CD14-positive monocyte (primary cell): ENCODE measurements at regions not wholly inside any gene's neighbourhood (a gene's known extent, or its start where the extent isn't known, plus 50 kb on each side); places are given as distances from the start of the nearest gene placed in this dataset.

ENCODE experiments used
- DNase-seq, 3 donors: peaks; one replicate each; pipeline ENCODE4 v3.0.0-alpha.2; 2011 to 2022
- H2AFZ ChIP-seq: 2 replicates; pipeline ENCODE4 v1.6.0; 2012; ENCODE audit warnings: mild to moderate bottlenecking, low read depth, low read length, inconsistent platforms; ENCODE audit not compliant: insufficient read depth, poor library complexity, severe bottlenecking
- H3K27ac ChIP-seq, 2 donors: 1 replicate in 1 of 2; 2 replicates in 1 of 2; pipeline ENCODE4 v1.5.1; 2012 to 2013; ENCODE audit warnings: low read length in 2 of 2, control low read depth in 1 of 2, inconsistent platforms in 1 of 2, low read depth in 1 of 2, mild to moderate bottlenecking in 1 of 2
- H3K27me3 ChIP-seq, 2 donors: one replicate each; pipeline versions ENCODE4 v1.6.0 to v1.6.1; 2011 to 2013; ENCODE audit warnings: low read length in 2 of 2; ENCODE audit not compliant: control insufficient read depth in 2 of 2, insufficient read depth in 2 of 2
- H3K36me3 ChIP-seq, 2 donors: replicated peaks in 1 of 2; 1 replicate in 1 of 2; 2 replicates in 1 of 2; pipeline versions ENCODE4 v1.5.1 to v1.6.1; 2012 to 2013; ENCODE audit warnings: low read length in 2 of 2, control low read depth in 1 of 2, inconsistent platforms in 1 of 2, mild to moderate bottlenecking in 1 of 2; ENCODE audit not compliant: insufficient read depth in 2 of 2, control insufficient read depth in 1 of 2
- H3K4me1 ChIP-seq, 2 donors: 1 replicate in 1 of 2; 2 replicates in 1 of 2; pipeline versions ENCODE4 v1.5.1 to v1.6.1; 2012 to 2013; ENCODE audit warnings: low read length in 2 of 2, control low read depth in 1 of 2, inconsistent platforms in 1 of 2, mild to moderate bottlenecking in 1 of 2, moderate library complexity in 1 of 2; ENCODE audit not compliant: insufficient read depth in 2 of 2, control insufficient read depth in 1 of 2
- H3K4me2 ChIP-seq: replicated peaks from 2 replicates; pipeline ENCODE3; 2012; ENCODE audit warnings: low read length, moderate library complexity, mild to moderate bottlenecking; ENCODE audit not compliant: poor library complexity, severe bottlenecking; ENCODE audit errors: extremely low read depth
- H3K4me3 ChIP-seq, 3 experiments: fragments of 200-600 bp in 1 of 3; sonication (generic) in 1 of 3; replicated peaks in 1 of 3; 1 replicate in 2 of 3; 2 replicates in 1 of 3; pipeline ENCODE4 v1.5.1; 2011 to 2013; ENCODE audit warnings: low read length in 3 of 3, mild to moderate bottlenecking in 3 of 3, control low read depth in 2 of 3, low read depth in 2 of 3, inconsistent platforms in 1 of 3, moderate library complexity in 1 of 3
- H3K79me2 ChIP-seq: 2 replicates; pipeline ENCODE4 v1.6.0; 2012; ENCODE audit warnings: mild to moderate bottlenecking, control low read depth, inconsistent platforms, low read length, moderate library complexity; ENCODE audit not compliant: insufficient read depth
- H3K9ac ChIP-seq: 2 replicates; pipeline ENCODE4 v1.6.0; 2017; ENCODE audit warnings: low read length, mild to moderate bottlenecking; ENCODE audit not compliant: insufficient read depth, poor library complexity, severe bottlenecking
- H3K9me3 ChIP-seq, 2 donors: replicated peaks in 1 of 2; 1 replicate in 1 of 2; 2 replicates in 1 of 2; pipeline versions ENCODE4 v1.5.1 to v1.6.1; 2012 to 2013; ENCODE audit warnings: low read length in 2 of 2, control low read depth in 1 of 2; ENCODE audit not compliant: control insufficient read depth in 1 of 2, insufficient read depth in 1 of 2
- H4K20me1 ChIP-seq: 2 replicates; pipeline ENCODE4 v1.6.0; 2012; ENCODE audit warnings: mild to moderate bottlenecking, low read length, control low read depth, moderate library complexity; ENCODE audit not compliant: insufficient read depth
- H3K27ac Mint-ChIP-seq, 7 donors: one replicate each; pipeline ENCODE4 v1.8.0; 2020; ENCODE audit warnings: mild to moderate bottlenecking in 7 of 7, mixed read lengths in 7 of 7, moderate library complexity in 6 of 7, inconsistent platforms in 2 of 7
- H3K27me3 Mint-ChIP-seq, 3 donors: one replicate each; pipeline ENCODE4 v1.8.0; 2021 to 2022; ENCODE audit warnings: low read depth in 3 of 3, mild to moderate bottlenecking in 3 of 3, mixed read lengths in 3 of 3, moderate library complexity in 3 of 3, inconsistent platforms in 1 of 3
- H3K36me3 Mint-ChIP-seq, 2 donors: one replicate each; pipeline ENCODE4 v1.8.0; 2020; ENCODE audit warnings: mixed read lengths in 2 of 2, inconsistent platforms in 1 of 2, mild to moderate bottlenecking in 1 of 2
- H3K4me1 Mint-ChIP-seq: one replicate; pipeline ENCODE4 v1.8.0; 2020; ENCODE audit warnings: mild to moderate bottlenecking, mixed read lengths
- H3K4me3 Mint-ChIP-seq, 2 donors: one replicate each; pipeline ENCODE4 v1.8.0; 2020; ENCODE audit warnings: mild to moderate bottlenecking in 2 of 2, mixed read lengths in 2 of 2, moderate library complexity in 1 of 2
- H3K9me3 Mint-ChIP-seq, 7 donors: one replicate each; pipeline ENCODE4 v1.8.0; 2020 to 2022; ENCODE audit warnings: mixed read lengths in 7 of 7, mild to moderate bottlenecking in 6 of 7, moderate library complexity in 6 of 7, inconsistent platforms in 2 of 7
- CTCF ChIP-seq: fragments of 200-600 bp; IDR thresholded peaks from one replicate; pipeline ENCODE4 v1.8.0; 2022; ENCODE audit warnings: antibody characterized with exemption, mild to moderate bottlenecking
- WGBS: methylation state at CpG from one replicate; pipeline ENCODE4 v1.1.5; 2013; ENCODE audit warnings: missing lambda C conversion rate; ENCODE audit not compliant: insufficient coverage; 5-methylcytosine and 5-hydroxymethylcytosine counted together
- intact Hi-C, 2 donors: fragments of 100-400 bp; cut with micrococcal nuclease; formaldehyde crosslinking; loops; one replicate each; pipeline versions ENCODE4 v1.15.0 to v1.15.1; 2023

GRCh38 chr17:443109-443508, 90.5 kb upstream of the RPH3AL start:
- Mint-ChIP-seq H3K27me3 (no peaks in the 10 kb centered on the region), H3K4me3 (no peak overlapping the region), H3K9me3 (peaks cover 0 to 4% (median 2%) of the 10 kb centered on the region in 7 donors), H3K4me1 (peaks cover 25% of the 10 kb centered on the region), H3K27ac (peak overlapping the region in 3 of 7 donors; percentile 68 to 86 (median 75)), H3K36me3 (peaks cover 64 to 73% of the 10 kb centered on the region in 2 donors)
- TF ChIP-seq CTCF = no peak
- H4K20me1 ChIP-seq = peaks cover 39% of the 10 kb centered on the region
- peaks cover 49 to 64% of the 10 kb centered on the region in 2 donors for H3K36me3 ChIP-seq
- intact Hi-C loops = no loop called here
- H3K27me3 ChIP-seq = no peaks in the 10 kb centered on the region
- H3K79me2 ChIP-seq = peaks cover 78% of the 10 kb centered on the region
- H3K9ac ChIP-seq = no peak overlapping the region
- no peak overlapping the region for H3K4me2 ChIP-seq
- WGBS = 96% methylated on average over 28 of the region's 30 CpGs
- H3K4me1 ChIP-seq = peaks cover 8 to 27% of the 10 kb centered on the region in 2 donors
- H3K9me3 ChIP-seq = peaks cover 0 to 3% of the 10 kb centered on the region in 2 donors
- H2AFZ ChIP-seq = no peak overlapping the region
- DNase-seq = no peak
- H3K4me3 ChIP-seq = no peak overlapping the region
- peak overlapping the region in 1 of 2 donors; percentile 33 for H3K27ac ChIP-seq

GRCh38 chr17:441155-441950, 88.7 kb upstream of the RPH3AL start:
- DNase-seq = no peak
- Mint-ChIP-seq H3K9me3 (peaks cover 2 to 13% (median 7%) of the 10 kb centered on the region in 7 donors), H3K27ac (peak overlapping the region in 3 of 7 donors; percentile 26 to 62 (median 30)), H3K36me3 (peaks cover 59 to 65% of the 10 kb centered on the region in 2 donors), H3K27me3 (no peaks in the 10 kb centered on the region), H3K4me3 (no peak overlapping the region), H3K4me1 (peaks cover 19% of the 10 kb centered on the region)
- Histone ChIP-seq H3K36me3 (peaks cover 46 to 75% of the 10 kb centered on the region in 2 donors), H4K20me1 (peaks cover 25% of the 10 kb centered on the region), H3K79me2 (peaks cover 61% of the 10 kb centered on the region), H3K9me3 (peaks cover 3 to 12% of the 10 kb centered on the region in 2 donors), H2AFZ (no peak overlapping the region), H3K4me1 (peaks cover 5 to 14% of the 10 kb centered on the region in 2 donors), H3K27me3 (no peaks in the 10 kb centered on the region), H3K27ac (no peak overlapping the region), H3K4me2 (no peak overlapping the region), H3K9ac (no peak overlapping the region), H3K4me3 (no peak overlapping the region)
- WGBS = 92% methylated on average over 33 of the region's 41 CpGs
- intact Hi-C loops = no loop called here
- no peak for TF ChIP-seq CTCF
